Naive thymus-derived CD4-positive, alpha-beta T cell (primary cell): ENCODE measurements at regions not wholly inside any gene's neighbourhood (a gene's known extent, or its start where the extent isn't known, plus 50 kb on each side); places are given as distances from the start of the nearest gene placed in this dataset.

ENCODE experiments used
- ATAC-seq: fragments of 150-1000 bp; cut with Tn5 transposase; 2 replicates; pipeline ENCODE4 v1.10.0; 2021; ENCODE audit warnings: mild to moderate bottlenecking, moderate library complexity
- CTCF ChIA-PET: fragments of 350-600 bp; sonication (Branson Sonifier 250); formaldehyde crosslinking; loops from one replicate; lab custom pipeline; 2021; ENCODE audit warnings: antibody characterized with exemption; lab: Charles Lee
- POLR2A ChIA-PET: fragments of 350-600 bp; sonication (Branson Sonifier 250); formaldehyde crosslinking; loops from one replicate; lab custom pipeline; 2021; ENCODE audit warnings: antibody characterized with exemption, inconsistent platforms; lab: Charles Lee
- DNase-seq, 9 donors: peaks; one replicate each; pipeline versions ENCODE4 v3.0.0 to v3.0.0-alpha.2; 2020 to 2022; ENCODE audit warnings: mixed read lengths in 1 of 9
- H3K27ac ChIP-seq: one replicate; pipeline ENCODE4 v1.7.0; 2013; ENCODE audit warnings: mild to moderate bottlenecking, low read depth, low read length, moderate library complexity
- H3K27me3 ChIP-seq, 2 donors: one replicate each; pipeline ENCODE4 v1.7.0; 2013; ENCODE audit warnings: low read length in 2 of 2, mild to moderate bottlenecking in 2 of 2, moderate library complexity in 2 of 2; ENCODE audit not compliant: control insufficient read depth in 2 of 2, insufficient read depth in 2 of 2
- H3K36me3 ChIP-seq, 3 experiments: 1 replicate in 2 of 3; 2 replicates in 1 of 3; pipeline ENCODE4 v1.7.0; 2013; ENCODE audit warnings: low read length in 3 of 3, mild to moderate bottlenecking in 3 of 3, moderate library complexity in 1 of 3; ENCODE audit not compliant: insufficient read depth in 3 of 3, control insufficient read depth in 2 of 3
- H3K4me1 ChIP-seq, 2 donors: one replicate each; pipeline ENCODE4 v1.7.0; 2013; ENCODE audit warnings: low read length in 2 of 2, mild to moderate bottlenecking in 2 of 2, moderate library complexity in 1 of 2; ENCODE audit not compliant: control insufficient read depth in 2 of 2, insufficient read depth in 2 of 2
- H3K4me3 ChIP-seq: 2 replicates; pipeline ENCODE4 v1.7.0; 2013; ENCODE audit warnings: mild to moderate bottlenecking, low read length
- H3K9me3 ChIP-seq, 3 experiments: 1 replicate in 2 of 3; 2 replicates in 1 of 3; pipeline ENCODE4 v1.7.0; 2013; ENCODE audit warnings: low read length in 3 of 3; ENCODE audit not compliant: control insufficient read depth in 2 of 3
- H3K27ac Mint-ChIP-seq, 9 donors: one replicate each; pipeline ENCODE4 v1.8.0; 2020 to 2022; ENCODE audit warnings: mixed read lengths in 9 of 9, mild to moderate bottlenecking in 8 of 9, moderate library complexity in 5 of 9, inconsistent platforms in 2 of 9
- H3K27me3 Mint-ChIP-seq, 5 donors: one replicate each; pipeline ENCODE4 v1.8.0; 2021 to 2022; ENCODE audit warnings: mixed read lengths in 5 of 5, mild to moderate bottlenecking in 1 of 5
- H3K36me3 Mint-ChIP-seq, 5 donors: one replicate each; pipeline ENCODE4 v1.8.0; 2020 to 2022; ENCODE audit warnings: mixed read lengths in 5 of 5, mild to moderate bottlenecking in 3 of 5, inconsistent platforms in 1 of 5
- H3K4me1 Mint-ChIP-seq, 7 donors: one replicate each; pipeline ENCODE4 v1.8.0; 2020 to 2022; ENCODE audit warnings: mixed read lengths in 7 of 7, mild to moderate bottlenecking in 3 of 7, inconsistent platforms in 1 of 7
- H3K4me3 Mint-ChIP-seq, 10 donors: one replicate each; pipeline ENCODE4 v1.8.0; 2020 to 2022; ENCODE audit warnings: mild to moderate bottlenecking in 10 of 10, mixed read lengths in 10 of 10, moderate library complexity in 6 of 10, inconsistent platforms in 2 of 10
- H3K9me3 Mint-ChIP-seq, 11 donors: one replicate each; pipeline ENCODE4 v1.8.0; 2020 to 2022; ENCODE audit warnings: mixed read lengths in 11 of 11, mild to moderate bottlenecking in 4 of 11, inconsistent platforms in 1 of 11, moderate library complexity in 1 of 11
- intact Hi-C, 2 donors: fragments of 100-400 bp; cut with micrococcal nuclease; formaldehyde crosslinking; loops; one replicate each; pipeline ENCODE4 v1.15.1; 2023

DNA sequence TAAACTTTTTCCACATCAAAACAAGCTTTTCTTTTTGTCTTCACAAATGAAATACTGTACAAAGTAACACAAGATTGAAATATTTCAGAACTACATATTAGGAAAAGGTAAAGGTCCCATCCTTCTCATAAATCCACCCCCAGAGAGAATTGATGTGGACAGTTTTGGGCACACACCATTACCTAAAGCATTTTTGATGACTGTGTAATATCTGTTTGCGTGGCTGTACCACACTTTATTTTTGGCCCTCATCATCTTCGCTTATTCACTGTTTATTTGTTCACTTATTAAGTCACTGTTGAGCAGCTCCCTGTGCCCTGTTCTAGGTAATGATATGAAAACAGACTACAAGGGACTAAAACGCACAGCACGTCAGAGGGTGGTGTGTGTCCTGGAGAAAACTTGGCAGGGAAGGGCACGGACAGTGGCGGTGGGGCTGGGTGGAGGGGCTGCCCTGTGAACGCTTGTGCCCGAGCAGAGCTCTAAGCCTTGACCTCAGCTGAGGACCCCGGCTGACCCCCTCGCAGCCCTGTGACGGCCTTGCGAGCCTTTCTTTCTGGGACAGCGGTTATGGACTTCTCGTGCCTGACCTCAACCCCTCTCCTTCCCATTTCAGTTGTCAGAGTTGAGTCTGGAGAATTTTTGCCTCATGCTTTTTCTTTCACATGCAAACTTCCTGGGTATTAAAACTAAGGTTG lies 241.3 kb downstream of the EMX2 start:
- no peak overlapping the region for H3K4me3 ChIP-seq
- H3K27ac Mint-ChIP-seq = no peak overlapping the region
- no peak overlapping the region for H3K4me3 Mint-ChIP-seq
- no peaks in the 10 kb centered on the region for H3K36me3 ChIP-seq
- H3K27ac ChIP-seq = no peak overlapping the region
- CTCF ChIA-PET = no interaction called here
- intact Hi-C loops = no loop called here
- H3K9me3 ChIP-seq = no peaks in the 10 kb centered on the region
- peaks cover 0 to 3% (median 0%) of the 10 kb centered on the region in 7 donors for H3K4me1 Mint-ChIP-seq
- DNase-seq (no peak), ATAC-seq (no peak)
- POLR2A ChIA-PET = interaction anchor here (0.6 kb wide), 1 partner anchor 69 kb away, joined by 3 read pairs; no protein-coding TSS in a partner anchor
- no peaks in the 10 kb centered on the region for H3K36me3 Mint-ChIP-seq
- H3K9me3 Mint-ChIP-seq = peaks cover 0 to 8% (median 0%) of the 10 kb centered on the region in 11 donors
- peaks cover 0 to 36% (median 4%) of the 10 kb centered on the region in 5 donors for H3K27me3 Mint-ChIP-seq
- no peaks in the 10 kb centered on the region for H3K27me3 ChIP-seq
- H3K4me1 ChIP-seq = no peaks in the 10 kb centered on the region

DNA sequence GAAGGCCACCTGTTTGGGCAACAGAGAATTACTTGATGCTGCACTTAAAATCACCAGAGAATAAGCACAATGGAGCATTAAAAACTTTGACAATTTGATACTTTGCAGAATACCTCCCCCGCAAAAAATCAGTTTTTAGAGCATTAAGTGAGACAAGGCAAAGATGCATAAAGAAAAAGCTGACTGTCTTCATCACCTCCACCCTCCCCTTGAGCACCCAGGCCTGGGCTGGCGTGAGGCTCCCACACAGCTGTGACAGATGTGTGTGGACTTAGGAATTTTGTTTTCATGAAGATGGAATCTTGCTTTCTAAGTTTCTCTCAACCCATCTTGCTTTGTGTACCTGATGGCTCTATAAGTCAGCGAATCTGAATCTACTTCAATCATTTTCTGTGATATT lies 242.2 kb downstream of the EMX2 start:
- no peaks in the 10 kb centered on the region for H3K9me3 ChIP-seq
- DNase-seq (no peak), ATAC-seq (no peak)
- Mint-ChIP-seq H3K27ac (no peak overlapping the region), H3K9me3 (peaks cover 0 to 8% (median 0%) of the 10 kb centered on the region in 11 donors), H3K4me1 (peaks cover 0 to 3% (median 0%) of the 10 kb centered on the region in 7 donors), H3K27me3 (peaks cover 0 to 37% (median 8%) of the 10 kb centered on the region in 5 donors), H3K4me3 (no peak overlapping the region), H3K36me3 (no peaks in the 10 kb centered on the region)
- H3K27ac ChIP-seq = no peak overlapping the region
- no peaks in the 10 kb centered on the region for H3K36me3 ChIP-seq
- H3K27me3 ChIP-seq = no peaks in the 10 kb centered on the region
- H3K4me1 ChIP-seq = no peaks in the 10 kb centered on the region
- no peak overlapping the region for H3K4me3 ChIP-seq
- ChIA-PET CTCF (no interaction called here), POLR2A (no interaction called here)
- intact Hi-C loops = no loop called here

DNA sequence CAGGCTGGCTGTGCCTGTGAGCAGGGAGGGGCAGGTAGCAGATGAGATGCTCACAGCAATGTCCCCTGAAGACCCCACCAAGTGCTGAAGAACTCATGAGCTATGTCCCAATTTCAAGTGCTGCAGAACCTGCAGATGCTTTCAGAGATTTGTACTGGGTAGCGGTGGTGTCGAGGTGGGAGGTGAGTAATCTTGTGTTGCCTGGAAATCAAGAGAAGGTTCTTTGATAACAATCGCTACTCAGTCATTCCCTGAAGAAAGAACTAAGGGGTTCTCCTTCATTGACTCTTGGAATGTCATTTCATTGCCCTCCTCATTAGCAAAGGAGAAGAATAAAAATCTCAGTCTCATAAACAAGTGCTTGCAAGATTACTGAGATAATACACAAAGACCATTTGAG lies 246.4 kb downstream of the EMX2 start:
- Mint-ChIP-seq H3K9me3 (peaks cover 0 to 1% (median 0%) of the 10 kb centered on the region in 11 donors), H3K4me3 (no peak overlapping the region), H3K36me3 (no peaks in the 10 kb centered on the region), H3K27ac (no peak overlapping the region), H3K4me1 (no peaks in the 10 kb centered on the region), H3K27me3 (peaks cover 0 to 34% (median 8%) of the 10 kb centered on the region in 5 donors)
- no peak for DNase-seq
- Histone ChIP-seq H3K9me3 (no peaks in the 10 kb centered on the region), H3K27me3 (no peaks in the 10 kb centered on the region), H3K4me1 (no peaks in the 10 kb centered on the region), H3K36me3 (no peaks in the 10 kb centered on the region), H3K4me3 (no peak overlapping the region), H3K27ac (no peak overlapping the region)
- ATAC-seq = no peak
- ChIA-PET CTCF (no interaction called here), POLR2A (no interaction called here)
- intact Hi-C loops = no loop called here

DNA sequence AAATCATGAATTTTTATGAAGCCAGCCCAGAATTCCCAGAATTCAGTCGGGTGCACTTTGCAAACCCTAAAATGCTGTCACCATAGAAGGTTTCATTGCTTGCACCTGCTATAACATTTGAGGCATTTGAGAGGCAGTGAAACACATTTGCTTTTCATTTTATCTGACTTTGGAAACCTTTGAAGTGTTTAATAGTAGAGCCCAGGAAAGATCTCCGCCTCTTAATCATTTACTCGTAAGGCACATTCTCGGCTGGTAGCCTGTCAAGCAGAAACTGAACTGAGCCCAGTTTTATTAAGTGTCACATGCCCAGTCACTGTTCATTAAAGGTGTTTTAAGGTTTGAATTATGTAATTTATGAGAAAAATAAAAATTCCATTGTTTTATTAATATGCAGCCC lies 247.6 kb downstream of the EMX2 start:
- H3K9me3 Mint-ChIP-seq = no peaks in the 10 kb centered on the region
- H3K36me3 Mint-ChIP-seq = no peaks in the 10 kb centered on the region
- CTCF ChIA-PET = no interaction called here

DNA sequence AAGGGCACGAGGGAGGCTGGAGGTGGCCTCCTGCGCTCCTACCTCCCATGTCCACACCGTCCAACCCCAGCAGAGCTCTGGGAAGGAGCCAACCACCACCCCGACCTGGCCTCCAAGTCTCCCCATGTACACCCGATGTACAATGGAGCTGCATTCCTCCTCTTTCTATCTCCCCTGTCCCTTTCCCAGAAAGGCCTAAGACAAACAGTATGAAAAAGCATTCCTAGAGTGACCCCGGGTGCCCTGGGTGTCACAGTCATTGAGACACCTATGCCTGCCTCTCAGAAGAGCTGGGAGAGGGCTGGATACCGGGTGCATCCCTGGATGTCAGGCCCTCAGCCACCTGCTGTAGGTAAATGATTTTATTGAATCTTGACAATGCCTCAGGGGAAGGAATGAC lies 248.1 kb downstream of the EMX2 start:
- no peak for ATAC-seq
- H3K36me3 ChIP-seq = no peaks in the 10 kb centered on the region
- H3K9me3 ChIP-seq = no peaks in the 10 kb centered on the region
- H3K4me1 ChIP-seq = no peaks in the 10 kb centered on the region
- DNase-seq = no peak
- H3K4me3 ChIP-seq = no peak overlapping the region
- POLR2A ChIA-PET = no interaction called here
- H3K27ac Mint-ChIP-seq = no peak overlapping the region
- H3K27ac ChIP-seq = no peak overlapping the region
- H3K9me3 Mint-ChIP-seq = no peaks in the 10 kb centered on the region
- H3K36me3 Mint-ChIP-seq = no peaks in the 10 kb centered on the region
- intact Hi-C loops = no loop called here
- CTCF ChIA-PET = no interaction called here
- no peaks in the 10 kb centered on the region for H3K4me1 Mint-ChIP-seq
- H3K27me3 ChIP-seq = no peaks in the 10 kb centered on the region
- H3K27me3 Mint-ChIP-seq = peaks cover 0 to 34% (median 8%) of the 10 kb centered on the region in 5 donors
- no peak overlapping the region for H3K4me3 Mint-ChIP-seq

More for the DNA sequence above, 247.6 kb downstream of the EMX2 start:
- Histone ChIP-seq H3K36me3 (no peaks in the 10 kb centered on the region), H3K9me3 (no peaks in the 10 kb centered on the region), H3K4me1 (no peaks in the 10 kb centered on the region), H3K4me3 (no peak overlapping the region), H3K27me3 (no peaks in the 10 kb centered on the region), H3K27ac (no peak overlapping the region)
- Mint-ChIP-seq H3K27ac (no peak overlapping the region), H3K27me3 (peaks cover 0 to 34% (median 8%) of the 10 kb centered on the region in 5 donors), H3K4me3 (no peak overlapping the region), H3K4me1 (no peaks in the 10 kb centered on the region)
- POLR2A ChIA-PET = no interaction called here
- ATAC-seq (no peak), DNase-seq (no peak)
- intact Hi-C loops = no loop called here

DNA sequence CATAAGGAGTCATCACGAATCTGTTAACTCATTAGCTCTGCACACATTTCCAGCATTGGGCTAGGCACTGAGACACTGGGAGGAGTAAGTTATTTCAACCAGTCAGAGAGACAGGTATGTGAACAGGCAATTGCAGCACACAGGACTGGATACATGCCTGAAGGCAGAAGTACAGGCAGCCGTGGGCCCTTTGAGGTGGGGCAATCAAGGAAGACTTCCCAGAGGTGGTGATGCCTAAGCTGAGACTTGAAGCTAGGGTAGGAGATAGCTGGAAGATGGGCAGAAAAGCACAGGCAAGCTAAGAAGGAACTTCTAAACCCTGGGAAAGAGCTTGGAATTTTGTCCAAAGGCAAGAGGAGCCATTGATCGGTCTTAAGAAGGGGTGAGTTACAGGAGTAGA lies 249.7 kb downstream of the EMX2 start:
- H3K4me3 Mint-ChIP-seq = no peak overlapping the region
- H3K9me3 Mint-ChIP-seq = no peaks in the 10 kb centered on the region
- H3K36me3 ChIP-seq = no peaks in the 10 kb centered on the region
- H3K27ac Mint-ChIP-seq = no peak overlapping the region
- H3K4me3 ChIP-seq = no peak overlapping the region
- ChIA-PET POLR2A (no interaction called here), CTCF (no interaction called here)
- DNase-seq (no peak), ATAC-seq (no peak)
- H3K27me3 ChIP-seq = no peaks in the 10 kb centered on the region
- no peaks in the 10 kb centered on the region for H3K4me1 ChIP-seq
- no peaks in the 10 kb centered on the region for H3K36me3 Mint-ChIP-seq
- H3K27ac ChIP-seq = no peak overlapping the region
- H3K9me3 ChIP-seq = no peaks in the 10 kb centered on the region
- intact Hi-C loops = no loop called here
- no peaks in the 10 kb centered on the region for H3K4me1 Mint-ChIP-seq
- peaks cover 0 to 26% (median 8%) of the 10 kb centered on the region in 5 donors for H3K27me3 Mint-ChIP-seq

DNA sequence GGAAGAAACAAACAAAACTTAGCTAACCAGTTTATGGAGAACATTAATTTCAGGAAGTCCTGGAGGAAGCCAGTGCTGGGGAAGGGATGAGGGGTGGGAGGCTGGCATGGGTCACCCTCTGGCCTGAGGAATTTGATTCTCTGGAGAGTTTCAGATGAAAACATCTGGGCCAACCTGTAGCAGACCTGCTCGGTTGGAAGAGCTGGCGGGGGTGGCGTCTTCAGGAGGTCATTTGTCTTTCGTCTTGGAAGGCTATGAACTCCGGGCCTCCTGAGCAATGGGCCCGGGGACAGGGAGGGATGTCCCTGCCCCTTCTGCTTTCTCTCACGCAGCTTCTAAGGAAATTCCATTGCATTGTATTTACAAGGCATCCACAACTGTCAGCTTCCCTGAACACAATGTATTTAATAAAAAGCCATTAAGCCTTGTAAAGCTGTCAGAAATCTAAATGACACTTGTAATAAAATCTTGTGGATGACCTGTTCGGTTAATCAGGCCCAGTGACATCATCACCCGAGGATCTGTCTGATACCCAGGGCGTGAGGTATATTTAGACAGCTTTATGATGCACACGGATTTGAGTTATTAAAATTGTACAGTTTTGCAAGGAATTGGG lies 250.5 kb downstream of the RAB11FIP2 start:
- Histone ChIP-seq H3K27me3 (no peaks in the 10 kb centered on the region), H3K36me3 (no peaks in the 10 kb centered on the region), H3K9me3 (no peaks in the 10 kb centered on the region), H3K4me3 (no peak overlapping the region), H3K4me1 (no peaks in the 10 kb centered on the region), H3K27ac (no peak overlapping the region)
- ATAC-seq (no peak), DNase-seq (no peak)
- Mint-ChIP-seq H3K36me3 (no peaks in the 10 kb centered on the region), H3K27me3 (peaks cover 0 to 15% (median 0%) of the 10 kb centered on the region in 5 donors), H3K4me1 (no peaks in the 10 kb centered on the region), H3K9me3 (no peaks in the 10 kb centered on the region), H3K4me3 (no peak overlapping the region), H3K27ac (no peak overlapping the region)
- POLR2A ChIA-PET = no interaction called here
- intact Hi-C loops = no loop called here
- CTCF ChIA-PET = no interaction called here
